Vagina (tissue), 2 donors: ENCODE measurements at regions not wholly inside any gene's neighbourhood (a gene's known extent, or its start where the extent isn't known, plus 50 kb on each side); places are given as distances from the start of the nearest gene placed in this dataset.
"Not testable (repeated sequence)": the region's sequence is repeated elsewhere in the genome, so short reads cannot be mapped to it uniquely, and the experiment has no call there.

Experiments used
- POLR2A ChIP-seq, 2 donors: fragments of 450-650 bp; IDR thresholded peaks; one replicate each; pipeline ENCODE4 v1.6.1; 2017; ENCODE audit warnings: antibody characterized with exemption in 2 of 2, mild to moderate bottlenecking in 2 of 2, moderate library complexity in 2 of 2
- TF ChIP-seq, protein P1 (sequence below), 3 experiments: fragments of 450-650 bp in 2 of 3; fragments of 200-600 bp in 1 of 3; sonication (generic) in 1 of 3; IDR thresholded peaks; one replicate each; pipeline ENCODE4 v1.5.1; 2017 to 2019; ENCODE audit warnings: antibody characterized with exemption in 3 of 3, mild to moderate bottlenecking in 2 of 3, moderate library complexity in 2 of 3

- TF ChIP-seq, protein P1, sequence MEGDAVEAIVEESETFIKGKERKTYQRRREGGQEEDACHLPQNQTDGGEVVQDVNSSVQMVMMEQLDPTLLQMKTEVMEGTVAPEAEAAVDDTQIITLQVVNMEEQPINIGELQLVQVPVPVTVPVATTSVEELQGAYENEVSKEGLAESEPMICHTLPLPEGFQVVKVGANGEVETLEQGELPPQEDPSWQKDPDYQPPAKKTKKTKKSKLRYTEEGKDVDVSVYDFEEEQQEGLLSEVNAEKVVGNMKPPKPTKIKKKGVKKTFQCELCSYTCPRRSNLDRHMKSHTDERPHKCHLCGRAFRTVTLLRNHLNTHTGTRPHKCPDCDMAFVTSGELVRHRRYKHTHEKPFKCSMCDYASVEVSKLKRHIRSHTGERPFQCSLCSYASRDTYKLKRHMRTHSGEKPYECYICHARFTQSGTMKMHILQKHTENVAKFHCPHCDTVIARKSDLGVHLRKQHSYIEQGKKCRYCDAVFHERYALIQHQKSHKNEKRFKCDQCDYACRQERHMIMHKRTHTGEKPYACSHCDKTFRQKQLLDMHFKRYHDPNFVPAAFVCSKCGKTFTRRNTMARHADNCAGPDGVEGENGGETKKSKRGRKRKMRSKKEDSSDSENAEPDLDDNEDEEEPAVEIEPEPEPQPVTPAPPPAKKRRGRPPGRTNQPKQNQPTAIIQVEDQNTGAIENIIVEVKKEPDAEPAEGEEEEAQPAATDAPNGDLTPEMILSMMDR (IDR thresholded peaks at IDR 0.05) = not testable (repeated sequence)
- TF ChIP-seq POLR2A (IDR thresholded peaks at IDR 0.05) = not testable (repeated sequence)
Measured at GRCh38 chr10:23545866-23546265, 107.0 kb downstream of the OTUD1 start.
